ENCODE measurements at regions not wholly inside any gene's neighbourhood (a gene's known extent, or its start where the extent isn't known, plus 50 kb on each side); places are given as distances from the start of the nearest gene placed in this dataset.

DNA sequence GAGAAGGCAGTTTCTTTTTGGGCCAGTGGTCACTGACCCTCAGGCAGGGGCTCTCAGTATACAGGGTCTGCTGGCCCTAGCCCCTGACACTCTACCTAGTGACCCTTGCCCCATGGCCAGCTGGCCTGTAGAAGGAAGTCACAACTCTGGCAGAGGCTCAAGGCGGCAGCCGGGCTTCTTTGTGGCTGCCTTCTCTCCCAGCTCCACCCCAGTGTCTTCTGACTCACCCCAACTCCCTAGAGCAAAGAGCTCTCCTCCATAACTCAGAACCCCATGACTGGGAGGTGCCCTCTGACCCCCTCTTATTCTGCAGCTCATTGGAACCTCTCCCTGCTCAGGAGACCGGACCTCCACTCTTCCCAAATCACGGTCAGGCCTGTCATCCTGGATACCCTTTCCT is 358.2 kb downstream of the FGFR2 start:
- Mint-ChIP-seq H3K27me3 (ENCODE audit: insufficient read depth, low read depth, poor library complexity) (peaks cover under 1% of the 10 kb centered on the region), H3K9me3 (peaks cover 18% of the 10 kb centered on the region), H3K27ac (no peak overlapping the region), H3K36me3 (ENCODE audit: low read depth) (peaks cover 16% of the 10 kb centered on the region; the same call in 2 of the 3 replicates), H3K4me3 (no peak overlapping the region), H3K4me1 (peaks cover 4% of the 10 kb centered on the region)
- H3F3A ChIP-seq (replicated peaks; ENCODE audit: low read depth): no peaks in the 10 kb centered on the region
- H3K4me1 ChIP-seq (ENCODE audit: insufficient read depth): no peaks in the 10 kb centered on the region
- no peak for TF ChIP-seq CREB1 (CRISPR knock-in tag; IDR thresholded peaks at IDR 0.05; ENCODE audit: low read depth)
- no peak for TF ChIP-seq ZNF331 (CRISPR knock-in tag; IDR thresholded peaks at IDR 0.05; ENCODE audit: low read depth)
- no peak for TF ChIP-seq STAT1 (IDR thresholded peaks at IDR 0.05; ENCODE audit: unreplicated experiment)
- TF ChIP-seq POLR2AphosphoS5 (IDR thresholded peaks at IDR 0.05; ENCODE audit: low read depth): no peak
- TF ChIP-seq ZNF462 (CRISPR knock-in tag; IDR thresholded peaks at IDR 0.05): no peak
- no peak for TF ChIP-seq EZH2 (IDR thresholded peaks at IDR 0.05; ENCODE audit: low read depth, unreplicated experiment)
- TF ChIP-seq, protein P1, sequence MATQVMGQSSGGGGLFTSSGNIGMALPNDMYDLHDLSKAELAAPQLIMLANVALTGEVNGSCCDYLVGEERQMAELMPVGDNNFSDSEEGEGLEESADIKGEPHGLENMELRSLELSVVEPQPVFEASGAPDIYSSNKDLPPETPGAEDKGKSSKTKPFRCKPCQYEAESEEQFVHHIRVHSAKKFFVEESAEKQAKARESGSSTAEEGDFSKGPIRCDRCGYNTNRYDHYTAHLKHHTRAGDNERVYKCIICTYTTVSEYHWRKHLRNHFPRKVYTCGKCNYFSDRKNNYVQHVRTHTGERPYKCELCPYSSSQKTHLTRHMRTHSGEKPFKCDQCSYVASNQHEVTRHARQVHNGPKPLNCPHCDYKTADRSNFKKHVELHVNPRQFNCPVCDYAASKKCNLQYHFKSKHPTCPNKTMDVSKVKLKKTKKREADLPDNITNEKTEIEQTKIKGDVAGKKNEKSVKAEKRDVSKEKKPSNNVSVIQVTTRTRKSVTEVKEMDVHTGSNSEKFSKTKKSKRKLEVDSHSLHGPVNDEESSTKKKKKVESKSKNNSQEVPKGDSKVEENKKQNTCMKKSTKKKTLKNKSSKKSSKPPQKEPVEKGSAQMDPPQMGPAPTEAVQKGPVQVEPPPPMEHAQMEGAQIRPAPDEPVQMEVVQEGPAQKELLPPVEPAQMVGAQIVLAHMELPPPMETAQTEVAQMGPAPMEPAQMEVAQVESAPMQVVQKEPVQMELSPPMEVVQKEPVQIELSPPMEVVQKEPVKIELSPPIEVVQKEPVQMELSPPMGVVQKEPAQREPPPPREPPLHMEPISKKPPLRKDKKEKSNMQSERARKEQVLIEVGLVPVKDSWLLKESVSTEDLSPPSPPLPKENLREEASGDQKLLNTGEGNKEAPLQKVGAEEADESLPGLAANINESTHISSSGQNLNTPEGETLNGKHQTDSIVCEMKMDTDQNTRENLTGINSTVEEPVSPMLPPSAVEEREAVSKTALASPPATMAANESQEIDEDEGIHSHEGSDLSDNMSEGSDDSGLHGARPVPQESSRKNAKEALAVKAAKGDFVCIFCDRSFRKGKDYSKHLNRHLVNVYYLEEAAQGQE (IDR thresholded peaks at IDR 0.05; ENCODE audit: unreplicated experiment): no peak
- TF ChIP-seq JUNB (IDR thresholded peaks at IDR 0.05; ENCODE audit: unreplicated experiment): no peak
- no peak for TF ChIP-seq EZH2phosphoT487 (IDR thresholded peaks at IDR 0.05; ENCODE audit: unreplicated experiment)
- no peak for TF ChIP-seq ZNF114 (CRISPR knock-in tag; IDR thresholded peaks at IDR 0.05)
- TF ChIP-seq, protein P2, sequence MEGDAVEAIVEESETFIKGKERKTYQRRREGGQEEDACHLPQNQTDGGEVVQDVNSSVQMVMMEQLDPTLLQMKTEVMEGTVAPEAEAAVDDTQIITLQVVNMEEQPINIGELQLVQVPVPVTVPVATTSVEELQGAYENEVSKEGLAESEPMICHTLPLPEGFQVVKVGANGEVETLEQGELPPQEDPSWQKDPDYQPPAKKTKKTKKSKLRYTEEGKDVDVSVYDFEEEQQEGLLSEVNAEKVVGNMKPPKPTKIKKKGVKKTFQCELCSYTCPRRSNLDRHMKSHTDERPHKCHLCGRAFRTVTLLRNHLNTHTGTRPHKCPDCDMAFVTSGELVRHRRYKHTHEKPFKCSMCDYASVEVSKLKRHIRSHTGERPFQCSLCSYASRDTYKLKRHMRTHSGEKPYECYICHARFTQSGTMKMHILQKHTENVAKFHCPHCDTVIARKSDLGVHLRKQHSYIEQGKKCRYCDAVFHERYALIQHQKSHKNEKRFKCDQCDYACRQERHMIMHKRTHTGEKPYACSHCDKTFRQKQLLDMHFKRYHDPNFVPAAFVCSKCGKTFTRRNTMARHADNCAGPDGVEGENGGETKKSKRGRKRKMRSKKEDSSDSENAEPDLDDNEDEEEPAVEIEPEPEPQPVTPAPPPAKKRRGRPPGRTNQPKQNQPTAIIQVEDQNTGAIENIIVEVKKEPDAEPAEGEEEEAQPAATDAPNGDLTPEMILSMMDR (conservative IDR thresholded peaks at IDR 0.05; ENCODE audit: low read depth in 2 of 2): no peak
- no peak for TF ChIP-seq ETS1 (IDR thresholded peaks at IDR 0.05)
- TF ChIP-seq NANOG (IDR thresholded peaks at IDR 0.05; ENCODE audit: borderline replicate concordance): no peak
- no peak overlapping the region for H2AFZ ChIP-seq
- H3K27ac ChIP-seq (ENCODE audit: low read depth): no peak overlapping the region
- H3K4me2 ChIP-seq: no peak overlapping the region
- H3K79me2 ChIP-seq (replicated peaks; ENCODE audit: insufficient read depth): no peaks in the 10 kb centered on the region
- H3K27me3 ChIP-seq (ENCODE audit: insufficient read depth): no peaks in the 10 kb centered on the region
- DNase-seq (ENCODE audit: low spot score): no peak
- H3K4me3 ChIP-seq: no peak overlapping the region
- H4K20me1 ChIP-seq (replicated peaks; ENCODE audit: insufficient read depth): no peaks in the 10 kb centered on the region
- no peak for ATAC-seq
- H3K36me3 ChIP-seq (ENCODE audit: insufficient read depth): no peaks in the 10 kb centered on the region
- 0 out of 2 replicates have a peak, but pooled peaks cover 12% of the 10 kb centered on the region for H3K9me2 ChIP-seq (ENCODE audit: insufficient read depth)

All from GM23338 (cell line).